GM23338 (cell line): ENCODE measurements at regions not wholly inside any gene's neighbourhood (a gene's known extent, or its start where the extent isn't known, plus 50 kb on each side); places are given as distances from the start of the nearest gene placed in this dataset.

Experiments
- CREB1 ChIP-seq: fragments of 250-450 bp; sonication (Bioruptor Pico); IDR thresholded peaks from 2 replicates; pipeline ENCODE4 v1.5.0; 2020; ENCODE audit warnings: low read depth, mild to moderate bottlenecking, moderate library complexity
- EZH2 ChIP-seq: fragments of 200-600 bp; sonication (generic); IDR thresholded peaks from one replicate; pipeline ENCODE4 v1.8.0; 2017; ENCODE audit warnings: antibody characterized with exemption, mild to moderate bottlenecking, low read depth; ENCODE audit not compliant: unreplicated experiment

DNA sequence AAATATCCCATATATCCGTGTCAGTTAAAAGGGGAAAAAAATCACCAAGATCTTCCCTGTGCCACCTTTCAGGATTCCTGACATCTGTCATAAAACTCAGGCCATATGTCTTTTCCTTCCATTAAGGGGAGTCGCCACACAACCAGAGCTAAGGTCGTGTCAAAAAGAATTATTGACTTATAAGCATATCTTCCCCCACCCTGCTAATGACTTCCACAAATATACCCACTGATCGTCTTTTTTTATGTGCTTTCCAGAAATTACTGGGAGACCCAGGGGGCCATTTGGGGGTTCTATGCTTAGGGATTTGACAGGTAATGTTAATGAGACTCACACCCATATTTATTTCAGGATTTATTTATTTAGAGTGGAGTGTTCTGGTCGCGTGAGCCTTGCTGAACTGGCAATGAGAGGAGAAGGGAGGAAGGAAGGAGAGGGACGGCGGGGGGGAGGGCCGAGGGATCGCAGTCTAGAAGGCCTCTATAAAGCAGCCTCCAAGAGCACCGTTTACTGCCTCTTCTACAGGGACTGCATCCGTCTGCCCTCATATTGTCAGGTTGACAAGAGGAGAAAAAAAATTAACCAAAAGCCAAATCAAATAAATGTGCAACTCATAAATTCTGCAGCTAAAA is 135.7 kb upstream of the MGMT start:
- TF ChIP-seq EZH2 (no peak), CREB1 (CRISPR knock-in tag) (no peak)
